ENCODE measurements at regions not wholly inside any gene's neighbourhood (a gene's known extent, or its start where the extent isn't known, plus 50 kb on each side); places are given as distances from the start of the nearest gene placed in this dataset.
"Not testable (repeated sequence)": the region's sequence is repeated elsewhere in the genome, so short reads cannot be mapped to it uniquely, and the experiment has no call there.

GRCh38 chr21:31819692-31820091, 53.1 kb upstream of the HUNK start:
- dilution Hi-C loops (cut with MboI; ENCODE audit: extremely low pct_ligation_motif_present, low sequenced_read_pairs), result not testable (repeated sequence)

GRCh38 chr21:31814356-31814755, 58.5 kb upstream of the HUNK start:
- H2AFZ ChIP-seq (ENCODE audit: low read depth, low read length); H3K4me1 ChIP-seq (ENCODE audit: control insufficient read depth, extremely low read depth, insufficient read depth, low read length); DNase-seq (ENCODE audit: low read depth, low spot score); dilution Hi-C loops (cut with MboI; ENCODE audit: extremely low pct_ligation_motif_present, low sequenced_read_pairs); H3K9ac ChIP-seq (replicated peaks; ENCODE audit: extremely low read depth, insufficient read depth, low read length); BruUV-seq (replicated peaks); H3K4me3 ChIP-seq (replicated peaks in 1 of 3; ENCODE audit: insufficient read depth in 1 of 3, low read depth in 1 of 3, low read length in 3 of 3); H3K79me2 ChIP-seq (ENCODE audit: control insufficient read depth, insufficient read depth, low read length); H3K27me3 ChIP-seq (ENCODE audit: control insufficient read depth in 2 of 2, insufficient read depth in 2 of 2, low read length in 2 of 2); H3K4me2 ChIP-seq (ENCODE audit: insufficient read depth, low read length); H3K9me3 ChIP-seq (replicated peaks; ENCODE audit: control insufficient read depth, insufficient read depth, low read length); H3K27ac ChIP-seq (ENCODE audit: insufficient read depth, low read depth, low read length); FAIRE-seq; POLR2A ChIA-PET; H3K36me3 ChIP-seq (ENCODE audit: control insufficient read depth in 2 of 2, extremely low read depth in 1 of 2, insufficient read depth in 2 of 2, low read length in 2 of 2); H4K20me1 ChIP-seq (replicated peaks; ENCODE audit: control insufficient read depth, extremely low read depth, insufficient read depth, low read length); H3K9me1 ChIP-seq (replicated peaks; ENCODE audit: control insufficient read depth, extremely low read depth, insufficient read depth, low read length); intact Hi-C loops (cut with micrococcal nuclease): not testable (repeated sequence)
- CTCF ChIA-PET, result interaction anchor here (1.2 kb wide), 1 partner anchor 28 kb away, joined by 3 read pairs; no protein-coding TSS in a partner anchor

More at GRCh38 chr21:31819692-31820091, 53.1 kb upstream of the HUNK start:
- H3K9ac ChIP-seq (replicated peaks; ENCODE audit: extremely low read depth, insufficient read depth, low read length); H3K27ac ChIP-seq (ENCODE audit: insufficient read depth, low read depth, low read length); H3K79me2 ChIP-seq (ENCODE audit: control insufficient read depth, insufficient read depth, low read length); H3K4me2 ChIP-seq (ENCODE audit: insufficient read depth, low read length); POLR2A ChIA-PET; intact Hi-C loops (cut with micrococcal nuclease); H4K20me1 ChIP-seq (replicated peaks; ENCODE audit: control insufficient read depth, extremely low read depth, insufficient read depth, low read length); H3K4me1 ChIP-seq (ENCODE audit: control insufficient read depth, extremely low read depth, insufficient read depth, low read length); FAIRE-seq; H3K27me3 ChIP-seq (ENCODE audit: control insufficient read depth in 2 of 2, insufficient read depth in 2 of 2, low read length in 2 of 2); H3K9me1 ChIP-seq (replicated peaks; ENCODE audit: control insufficient read depth, extremely low read depth, insufficient read depth, low read length); CTCF ChIA-PET; BruUV-seq (replicated peaks); DNase-seq (ENCODE audit: low read depth, low spot score); H3K4me3 ChIP-seq (replicated peaks in 1 of 3; ENCODE audit: insufficient read depth in 1 of 3, low read depth in 1 of 3, low read length in 3 of 3); H2AFZ ChIP-seq (ENCODE audit: low read depth, low read length); H3K9me3 ChIP-seq (replicated peaks; ENCODE audit: control insufficient read depth, insufficient read depth, low read length); H3K36me3 ChIP-seq (ENCODE audit: control insufficient read depth in 2 of 2, extremely low read depth in 1 of 2, insufficient read depth in 2 of 2, low read length in 2 of 2): not testable (repeated sequence)

GRCh38 chr21:31813862-31814261, 59.0 kb upstream of the HUNK start:
- Histone ChIP-seq H3K9me1 (replicated peaks; ENCODE audit: control insufficient read depth, extremely low read depth, insufficient read depth, low read length) (no peaks in the 10 kb centered on the region), H3K36me3 (ENCODE audit: control insufficient read depth in 2 of 2, extremely low read depth in 1 of 2, insufficient read depth in 2 of 2, low read length in 2 of 2) (no peaks in the 10 kb centered on the region), H3K9me3 (replicated peaks; ENCODE audit: control insufficient read depth, insufficient read depth, low read length) (no peaks in the 10 kb centered on the region), H3K4me1 (ENCODE audit: control insufficient read depth, extremely low read depth, insufficient read depth, low read length) (no peaks in the 10 kb centered on the region), H3K27ac (ENCODE audit: insufficient read depth, low read depth, low read length) (no peak overlapping the region), H3K4me2 (ENCODE audit: insufficient read depth, low read length) (no peak overlapping the region), H3K27me3 (ENCODE audit: control insufficient read depth in 2 of 2, insufficient read depth in 2 of 2, low read length in 2 of 2) (no peaks in the 10 kb centered on the region), H3K79me2 (ENCODE audit: control insufficient read depth, insufficient read depth, low read length) (no peaks in the 10 kb centered on the region), H4K20me1 (replicated peaks; ENCODE audit: control insufficient read depth, extremely low read depth, insufficient read depth, low read length) (no peaks in the 10 kb centered on the region), H3K9ac (replicated peaks; ENCODE audit: extremely low read depth, insufficient read depth, low read length) (no peak overlapping the region), H2AFZ (ENCODE audit: low read depth, low read length) (no peak overlapping the region), H3K4me3 (replicated peaks in 1 of 3; ENCODE audit: insufficient read depth in 1 of 3, low read depth in 1 of 3, low read length in 3 of 3) (no peak overlapping the region)
- no peak for TF ChIP-seq JUN (IDR thresholded peaks at IDR 0.05; ENCODE audit: borderline replicate concordance, insufficient read depth, insufficient read length, low read depth)
- TF ChIP-seq FOS (IDR thresholded peaks at IDR 0.05; ENCODE audit: borderline replicate concordance, insufficient read depth, low read length), result no peak
- TF ChIP-seq MAX (IDR thresholded peaks at IDR 0.05; ENCODE audit: insufficient read depth, insufficient read length), result no peak
- TF ChIP-seq GATA2 (IDR thresholded peaks at IDR 0.05; ENCODE audit: insufficient read depth, insufficient read length, low read depth, low read length), result no peak
- TF ChIP-seq POLR2AphosphoS5 (IDR thresholded peaks at IDR 0.05; ENCODE audit: insufficient read depth, low read depth, low read length), result no peak
- no peak for TF ChIP-seq MYC (IDR thresholded peaks at IDR 0.05; ENCODE audit: low read depth, low read length)
- no peak for TF ChIP-seq CTCF (IDR thresholded peaks at IDR 0.05; ENCODE audit: extremely low read depth in 1 of 2, insufficient read depth in 1 of 2, low read depth in 1 of 2, low read length in 2 of 2)
- no peak for TF ChIP-seq EZH2 (IDR thresholded peaks at IDR 0.05; ENCODE audit: borderline replicate concordance, low read depth, low read length, severe bottlenecking)
- DNase-seq (ENCODE audit: low read depth, low spot score) (no peak), FAIRE-seq (no peak)
- intact Hi-C loops (cut with micrococcal nuclease) (no loop called here), dilution Hi-C loops (cut with MboI; ENCODE audit: extremely low pct_ligation_motif_present, low sequenced_read_pairs) (no loop called here)
- ChIA-PET POLR2A (no interaction called here), CTCF (interaction anchor here (1.2 kb wide), 1 partner anchor 28 kb away, joined by 3 read pairs; no protein-coding TSS in a partner anchor)
- BruUV-seq (replicated peaks), result no TSS peak

All from endothelial cell of umbilical vein (primary cell).